Osteoblast (primary cell): ENCODE measurements at regions not wholly inside any gene's neighbourhood (a gene's known extent, or its start where the extent isn't known, plus 50 kb on each side); places are given as distances from the start of the nearest gene placed in this dataset.

ENCODE experiments used
- DNase-seq: peaks from one replicate; pipeline ENCODE4 v3.0.0; 2011; ENCODE audit warnings: low spot score, mixed read lengths; ENCODE audit not compliant: insufficient read length; ENCODE audit errors: missing footprints
- H2AFZ ChIP-seq: 2 replicates; pipeline ENCODE4 v1.6.0; 2011; ENCODE audit warnings: mild to moderate bottlenecking, low read length
- H3K27ac ChIP-seq: 2 replicates; pipeline ENCODE4 v1.5.1; 2011; ENCODE audit warnings: mild to moderate bottlenecking, low read depth, low read length, moderate library complexity
- H3K27me3 ChIP-seq: 2 replicates; pipeline ENCODE4 v1.6.0; 2012; ENCODE audit warnings: mild to moderate bottlenecking, control low read depth, inconsistent platforms, low read length, moderate library complexity; ENCODE audit not compliant: insufficient read depth
- H3K36me3 ChIP-seq: 2 replicates; pipeline ENCODE4 v1.5.1; 2011; ENCODE audit warnings: mild to moderate bottlenecking, low read length, control low read depth, moderate library complexity; ENCODE audit not compliant: insufficient read depth
- H3K4me1 ChIP-seq: 2 replicates; pipeline ENCODE4 v1.5.1; 2011; ENCODE audit warnings: mild to moderate bottlenecking, low read length, control low read depth, moderate library complexity; ENCODE audit not compliant: insufficient read depth
- H3K4me2 ChIP-seq: 2 replicates; pipeline ENCODE4 v1.6.0; 2011; ENCODE audit warnings: mild to moderate bottlenecking, low read length; ENCODE audit not compliant: insufficient read depth
- H3K4me3 ChIP-seq: fragments of 200-600 bp; sonication (generic); 3 replicates; pipeline ENCODE4 v1.5.1; 2012; ENCODE audit warnings: mild to moderate bottlenecking, low read length, inconsistent platforms; ENCODE audit not compliant: insufficient read depth
- H3K79me2 ChIP-seq: 2 replicates; pipeline ENCODE4 v1.6.0; 2012; ENCODE audit warnings: mild to moderate bottlenecking, low read length, control low read depth, inconsistent platforms; ENCODE audit not compliant: insufficient read depth
- H3K9me3 ChIP-seq: 2 replicates; pipeline ENCODE4 v1.5.1; 2011; ENCODE audit warnings: low read depth, low read length, control low read depth
- H4K20me1 ChIP-seq: 2 replicates; pipeline ENCODE4 v1.6.0; 2012; ENCODE audit warnings: mild to moderate bottlenecking, low read length, control low read depth; ENCODE audit not compliant: insufficient read depth
- TF ChIP-seq, protein P1 (sequence below): IDR thresholded peaks from 2 replicates; pipeline ENCODE4 v1.5.1; 2011; ENCODE audit warnings: mild to moderate bottlenecking, low read depth, low read length, moderate library complexity; ENCODE audit errors: extremely low read depth

DNA sequence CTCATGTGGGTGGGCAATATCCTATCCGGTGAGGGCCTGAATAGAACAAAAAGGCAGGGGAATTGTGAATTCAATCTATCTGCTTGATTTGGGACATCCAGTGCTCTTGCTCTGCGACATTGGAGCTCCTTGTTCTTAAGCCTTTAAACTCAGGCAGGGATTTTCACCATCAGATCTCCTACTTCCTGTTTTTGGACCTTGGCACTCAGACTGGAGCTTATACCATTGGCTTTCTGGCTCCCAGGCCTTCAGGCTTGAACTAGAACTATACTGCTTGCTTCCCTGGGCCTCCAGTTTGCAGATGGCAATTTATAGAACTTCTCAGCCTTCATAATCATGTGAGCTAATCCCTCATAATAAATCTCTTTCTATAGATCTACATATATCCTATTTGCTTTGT lies 134.3 kb upstream of the CLINT1 start:
- H3K4me1 ChIP-seq, result peaks cover 2% of the 10 kb centered on the region
- no peak overlapping the region for H2AFZ ChIP-seq
- no peak for DNase-seq
- no peaks in the 10 kb centered on the region for H4K20me1 ChIP-seq
- no peaks in the 10 kb centered on the region for H3K79me2 ChIP-seq
- no peak overlapping the region for H3K4me3 ChIP-seq
- TF ChIP-seq, protein P1, sequence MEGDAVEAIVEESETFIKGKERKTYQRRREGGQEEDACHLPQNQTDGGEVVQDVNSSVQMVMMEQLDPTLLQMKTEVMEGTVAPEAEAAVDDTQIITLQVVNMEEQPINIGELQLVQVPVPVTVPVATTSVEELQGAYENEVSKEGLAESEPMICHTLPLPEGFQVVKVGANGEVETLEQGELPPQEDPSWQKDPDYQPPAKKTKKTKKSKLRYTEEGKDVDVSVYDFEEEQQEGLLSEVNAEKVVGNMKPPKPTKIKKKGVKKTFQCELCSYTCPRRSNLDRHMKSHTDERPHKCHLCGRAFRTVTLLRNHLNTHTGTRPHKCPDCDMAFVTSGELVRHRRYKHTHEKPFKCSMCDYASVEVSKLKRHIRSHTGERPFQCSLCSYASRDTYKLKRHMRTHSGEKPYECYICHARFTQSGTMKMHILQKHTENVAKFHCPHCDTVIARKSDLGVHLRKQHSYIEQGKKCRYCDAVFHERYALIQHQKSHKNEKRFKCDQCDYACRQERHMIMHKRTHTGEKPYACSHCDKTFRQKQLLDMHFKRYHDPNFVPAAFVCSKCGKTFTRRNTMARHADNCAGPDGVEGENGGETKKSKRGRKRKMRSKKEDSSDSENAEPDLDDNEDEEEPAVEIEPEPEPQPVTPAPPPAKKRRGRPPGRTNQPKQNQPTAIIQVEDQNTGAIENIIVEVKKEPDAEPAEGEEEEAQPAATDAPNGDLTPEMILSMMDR, result no peak
- no peak overlapping the region for H3K4me2 ChIP-seq
- H3K27ac ChIP-seq, result no peak overlapping the region
- no peaks in the 10 kb centered on the region for H3K9me3 ChIP-seq
- no peaks in the 10 kb centered on the region for H3K36me3 ChIP-seq
- no peaks in the 10 kb centered on the region for H3K27me3 ChIP-seq

DNA sequence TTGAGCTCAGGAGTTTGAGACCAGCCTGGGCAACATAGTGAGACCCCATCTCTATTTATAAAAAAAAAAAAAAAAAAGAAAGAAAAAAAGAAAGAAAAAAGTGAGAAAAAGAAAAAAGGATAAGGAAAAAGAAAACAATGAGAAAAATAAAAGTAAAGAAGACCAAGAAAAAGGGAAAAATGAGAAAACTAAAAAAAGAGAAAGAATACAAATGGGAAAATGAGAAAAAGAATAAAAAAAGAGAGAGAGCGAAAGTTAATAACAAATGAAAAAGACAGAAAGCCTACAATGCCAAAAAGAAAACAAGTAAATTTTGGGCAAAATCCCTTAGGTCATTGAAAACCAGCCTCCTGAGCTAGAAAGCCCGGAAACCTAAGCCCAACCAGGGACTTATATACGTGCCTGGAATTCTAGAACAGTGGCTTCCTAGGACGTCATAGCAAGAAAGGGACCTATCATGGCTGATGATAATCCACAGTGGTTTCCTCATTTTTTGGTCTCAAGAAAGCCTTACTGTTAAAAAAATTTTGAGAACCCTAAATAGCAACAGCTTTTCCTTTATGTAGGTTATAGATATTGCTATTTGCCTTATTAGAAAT lies 131.7 kb upstream of the CLINT1 start:
- Histone ChIP-seq H2AFZ (no peak overlapping the region), H3K27me3 (no peaks in the 10 kb centered on the region), H3K4me3 (no peak overlapping the region), H3K36me3 (no peaks in the 10 kb centered on the region), H4K20me1 (no peaks in the 10 kb centered on the region), H3K9me3 (no peaks in the 10 kb centered on the region), H3K27ac (no peak overlapping the region), H3K4me1 (no peaks in the 10 kb centered on the region), H3K4me2 (no peak overlapping the region), H3K79me2 (no peaks in the 10 kb centered on the region)
- TF ChIP-seq, protein P1, result no peak
- DNase-seq, result peak; percentile 42

DNA sequence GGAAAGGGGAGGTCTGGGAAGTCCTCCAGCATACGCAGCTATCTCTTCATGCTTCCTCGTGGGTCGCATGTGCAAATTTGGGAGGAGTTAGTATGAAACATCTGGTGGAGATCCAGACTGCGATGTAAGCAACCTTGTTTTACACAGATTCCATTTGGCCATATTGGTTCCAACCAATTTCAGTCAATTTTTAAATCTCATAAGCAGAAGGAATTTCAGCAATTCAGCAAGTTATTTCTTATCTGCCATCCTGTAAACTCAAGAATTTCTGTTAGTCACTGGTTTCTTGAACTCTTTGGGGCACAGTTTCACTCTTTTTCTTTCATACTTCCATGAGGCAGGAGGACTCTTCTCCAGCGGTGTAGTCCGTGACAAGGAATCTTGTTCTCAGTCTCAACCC lies 130.4 kb upstream of the CLINT1 start:
- H2AFZ ChIP-seq, result no peak overlapping the region
- H3K27me3 ChIP-seq, result peaks cover under 1% of the 10 kb centered on the region
- H4K20me1 ChIP-seq, result no peaks in the 10 kb centered on the region
- no peak overlapping the region for H3K27ac ChIP-seq
- H3K36me3 ChIP-seq, result no peaks in the 10 kb centered on the region
- no peak overlapping the region for H3K4me2 ChIP-seq
- DNase-seq, result peak; percentile 41
- H3K9me3 ChIP-seq, result no peaks in the 10 kb centered on the region
- H3K4me1 ChIP-seq, result no peaks in the 10 kb centered on the region
- no peak overlapping the region for H3K4me3 ChIP-seq
- TF ChIP-seq, protein P1, result no peak
- H3K79me2 ChIP-seq, result no peaks in the 10 kb centered on the region

DNA sequence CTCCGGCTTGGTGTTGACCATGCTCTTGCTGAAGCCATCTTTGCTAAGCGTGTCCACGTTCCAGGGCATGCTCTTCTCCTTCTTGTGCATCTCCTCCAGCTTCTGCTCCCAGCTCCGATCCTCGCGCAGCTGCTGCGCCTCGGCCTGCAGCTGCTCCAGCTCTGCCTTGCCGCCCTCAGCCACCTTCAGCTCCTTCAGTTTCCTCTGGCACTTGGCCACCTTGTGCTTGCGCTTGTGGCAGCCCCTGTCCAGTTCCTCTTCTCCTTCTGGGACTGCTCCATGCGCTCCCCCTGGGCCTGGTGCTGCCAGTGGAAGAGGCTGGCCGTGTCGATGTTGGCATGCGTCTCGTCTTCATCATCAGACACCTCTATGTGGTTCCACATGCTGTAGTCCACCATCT lies 128.3 kb upstream of the CLINT1 start:
- no peaks in the 10 kb centered on the region for H3K36me3 ChIP-seq
- TF ChIP-seq, protein P1, result no peak
- no peak for DNase-seq

More for the DNA sequence above, 128.3 kb upstream of the CLINT1 start:
- Histone ChIP-seq H3K9me3 (no peaks in the 10 kb centered on the region), H3K27ac (no peak overlapping the region), H3K4me1 (no peaks in the 10 kb centered on the region), H4K20me1 (no peaks in the 10 kb centered on the region), H3K79me2 (no peaks in the 10 kb centered on the region), H3K27me3 (peaks cover 5% of the 10 kb centered on the region), H2AFZ (no peak overlapping the region), H3K4me2 (no peak overlapping the region), H3K4me3 (no peak overlapping the region)
